ENCODE measurements at regions not wholly inside any gene's neighbourhood (a gene's known extent, or its start where the extent isn't known, plus 50 kb on each side); places are given as distances from the start of the nearest gene placed in this dataset.

- Histone ChIP-seq H3K9ac (ENCODE audit: control insufficient read depth, insufficient read depth, low read length) (peak overlapping the region; percentile 75), H3K4me3 (peak overlapping the region; percentile 41), H4K20me1 (ENCODE audit: control insufficient read depth, insufficient read depth) (no peaks in the 10 kb centered on the region), H3K4me2 (ENCODE audit: control insufficient read depth, insufficient read depth) (peak overlapping the region; percentile 67), H3K4me1 (ENCODE audit: control insufficient read depth, insufficient read depth, low read length) (peaks cover 44% of the 10 kb centered on the region), H3K36me3 (ENCODE audit: control insufficient read depth in 2 of 2, insufficient read depth in 2 of 2, low read length in 1 of 2) (no peaks in the 10 kb centered on the region), H3K27ac (ENCODE audit: control insufficient read depth, insufficient read depth) (peak overlapping the region; percentile 100), H3K27me3 (replicated peaks in 1 of 2; ENCODE audit: control insufficient read depth in 2 of 2, insufficient read depth in 2 of 2, low read length in 1 of 2) (no peaks in the 10 kb centered on the region), H3K9me3 (replicated peaks; ENCODE audit: control insufficient read depth, insufficient read depth, low read length) (peaks cover 13% of the 10 kb centered on the region), H3K79me2 (ENCODE audit: control insufficient read depth, insufficient read depth, low read length) (peaks cover 2% of the 10 kb centered on the region; the same call in 1 of the 2 replicates), H2AFZ (ENCODE audit: control insufficient read depth, low read depth, low read length) (peak overlapping the region; percentile 34; the same call in 1 of the 2 replicates)
- under 1% methylated on average over 10 of the region's 10 CpGs for WGBS (ENCODE audit: insufficient coverage, insufficient replicate concordance, low lambda C conversion rate, missing lambda C conversion rate)
- ChIA-PET CTCF (interaction anchor here (0.7 to 2.4 kb wide), 15 partner anchors 9 to 1063 kb away, joined by 3 to 11 read pairs (median 4); no protein-coding TSS in a partner anchor), SMC1A (ENCODE audit: uncharacterized antibody, unreplicated experiment) (interaction anchor here (0.6 to 10.0 kb wide), 40 partner anchors 9 to 952 kb away, joined by 3 to 117 read pairs (median 6); partner anchors contain the start of gene BTG1), POLR2A (interaction anchor here (0.7 to 5.1 kb wide), 18 partner anchors 10 to 300 kb away, joined by 3 to 34 read pairs (median 6); partner anchors contain the start of gene BTG1), RAD21 (ENCODE audit: unreplicated experiment) (interaction anchor here (0.8 to 5.3 kb wide), 27 partner anchors 9 to 415 kb away, joined by 3 to 67 read pairs (median 9); partner anchors contain the start of gene BTG1)
- intact Hi-C loops (cut with micrococcal nuclease; ENCODE audit: unreplicated experiment), result loop anchor here (1.0 to 5.0 kb wide), 8 partner anchors 13 to 298 kb away; partner anchors contain the start of gene BTG1
- ATAC-seq (peak; percentile 90), DNase-seq (ENCODE audit: low read depth, low spot score) (peak; percentile 97), FAIRE-seq (peak; percentile 87)
- TSS peak; percentile 93 for BruUV-seq (replicated peaks)
- in situ Hi-C loops (cut with MboI), result no loop called here
- TF ChIP-seq, protein P1, sequence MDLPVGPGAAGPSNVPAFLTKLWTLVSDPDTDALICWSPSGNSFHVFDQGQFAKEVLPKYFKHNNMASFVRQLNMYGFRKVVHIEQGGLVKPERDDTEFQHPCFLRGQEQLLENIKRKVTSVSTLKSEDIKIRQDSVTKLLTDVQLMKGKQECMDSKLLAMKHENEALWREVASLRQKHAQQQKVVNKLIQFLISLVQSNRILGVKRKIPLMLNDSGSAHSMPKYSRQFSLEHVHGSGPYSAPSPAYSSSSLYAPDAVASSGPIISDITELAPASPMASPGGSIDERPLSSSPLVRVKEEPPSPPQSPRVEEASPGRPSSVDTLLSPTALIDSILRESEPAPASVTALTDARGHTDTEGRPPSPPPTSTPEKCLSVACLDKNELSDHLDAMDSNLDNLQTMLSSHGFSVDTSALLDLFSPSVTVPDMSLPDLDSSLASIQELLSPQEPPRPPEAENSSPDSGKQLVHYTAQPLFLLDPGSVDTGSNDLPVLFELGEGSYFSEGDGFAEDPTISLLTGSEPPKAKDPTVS (IDR thresholded peaks at IDR 0.05; ENCODE audit: low read depth, low read length), result no peak
- TF ChIP-seq SPI1 (IDR thresholded peaks at IDR 0.05; ENCODE audit: borderline replicate concordance, insufficient read depth, low read depth, low read length) (peak; percentile 41; the same call in 1 of the 2 replicates), EP300 (IDR thresholded peaks at IDR 0.05; ENCODE audit: borderline replicate concordance in 1 of 2, control insufficient read depth in 1 of 2, low read depth in 2 of 2, low read length in 2 of 2) (peak; percentile 89 to 91), ESRRA (IDR thresholded peaks at IDR 0.05; ENCODE audit: low read length) (peak; percentile 45; the same call in 1 of the 2 replicates), CREB1 (IDR thresholded peaks at IDR 0.05; ENCODE audit: low read depth) (peak; percentile 66), JUND (IDR thresholded peaks at IDR 0.05; ENCODE audit: low read depth, low read length) (no peak), STAT1 (conservative IDR thresholded peaks at IDR 0.05) (no peak), RAD51 (IDR thresholded peaks at IDR 0.05) (no peak), RAD21 (IDR thresholded peaks at IDR 0.05; ENCODE audit: insufficient read depth, low read depth, low read length) (peak; percentile 32; the same call in 1 of the 2 replicates), SP1 (IDR thresholded peaks at IDR 0.05; ENCODE audit: low read depth, low read length) (peak; percentile 39), GABPA (IDR thresholded peaks at IDR 0.05; ENCODE audit: low read depth) (0 out of 2 replicates have a peak, but pooled peaks have one; percentile 16)
- TF ChIP-seq, protein P2, sequence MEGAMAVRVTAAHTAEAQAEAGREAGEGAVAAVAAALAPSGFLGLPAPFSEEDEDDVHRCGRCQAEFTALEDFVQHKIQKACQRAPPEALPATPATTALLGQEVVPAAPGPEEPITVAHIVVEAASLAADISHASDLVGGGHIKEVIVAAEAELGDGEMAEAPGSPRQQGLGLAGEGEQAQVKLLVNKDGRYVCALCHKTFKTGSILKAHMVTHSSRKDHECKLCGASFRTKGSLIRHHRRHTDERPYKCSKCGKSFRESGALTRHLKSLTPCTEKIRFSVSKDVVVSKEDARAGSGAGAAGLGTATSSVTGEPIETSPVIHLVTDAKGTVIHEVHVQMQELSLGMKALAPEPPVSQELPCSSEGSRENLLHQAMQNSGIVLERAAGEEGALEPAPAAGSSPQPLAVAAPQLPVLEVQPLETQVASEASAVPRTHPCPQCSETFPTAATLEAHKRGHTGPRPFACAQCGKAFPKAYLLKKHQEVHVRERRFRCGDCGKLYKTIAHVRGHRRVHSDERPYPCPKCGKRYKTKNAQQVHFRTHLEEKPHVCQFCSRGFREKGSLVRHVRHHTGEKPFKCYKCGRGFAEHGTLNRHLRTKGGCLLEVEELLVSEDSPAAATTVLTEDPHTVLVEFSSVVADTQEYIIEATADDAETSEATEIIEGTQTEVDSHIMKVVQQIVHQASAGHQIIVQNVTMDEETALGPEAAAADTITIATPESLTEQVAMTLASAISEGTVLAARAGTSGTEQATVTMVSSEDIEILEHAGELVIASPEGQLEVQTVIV (IDR thresholded peaks at IDR 0.05; ENCODE audit: borderline replicate concordance, partially characterized antibody), result no peak
- TF ChIP-seq, protein P3, sequence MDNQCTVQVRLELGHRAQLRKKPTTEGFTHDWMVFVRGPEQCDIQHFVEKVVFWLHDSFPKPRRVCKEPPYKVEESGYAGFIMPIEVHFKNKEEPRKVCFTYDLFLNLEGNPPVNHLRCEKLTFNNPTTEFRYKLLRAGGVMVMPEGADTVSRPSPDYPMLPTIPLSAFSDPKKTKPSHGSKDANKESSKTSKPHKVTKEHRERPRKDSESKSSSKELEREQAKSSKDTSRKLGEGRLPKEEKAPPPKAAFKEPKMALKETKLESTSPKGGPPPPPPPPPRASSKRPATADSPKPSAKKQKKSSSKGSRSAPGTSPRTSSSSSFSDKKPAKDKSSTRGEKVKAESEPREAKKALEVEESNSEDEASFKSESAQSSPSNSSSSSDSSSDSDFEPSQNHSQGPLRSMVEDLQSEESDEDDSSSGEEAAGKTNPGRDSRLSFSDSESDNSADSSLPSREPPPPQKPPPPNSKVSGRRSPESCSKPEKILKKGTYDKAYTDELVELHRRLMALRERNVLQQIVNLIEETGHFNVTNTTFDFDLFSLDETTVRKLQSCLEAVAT (IDR thresholded peaks at IDR 0.05), result 0 out of 2 replicates have a peak, but pooled peaks have one; percentile 47
- TF ChIP-seq, protein P4, sequence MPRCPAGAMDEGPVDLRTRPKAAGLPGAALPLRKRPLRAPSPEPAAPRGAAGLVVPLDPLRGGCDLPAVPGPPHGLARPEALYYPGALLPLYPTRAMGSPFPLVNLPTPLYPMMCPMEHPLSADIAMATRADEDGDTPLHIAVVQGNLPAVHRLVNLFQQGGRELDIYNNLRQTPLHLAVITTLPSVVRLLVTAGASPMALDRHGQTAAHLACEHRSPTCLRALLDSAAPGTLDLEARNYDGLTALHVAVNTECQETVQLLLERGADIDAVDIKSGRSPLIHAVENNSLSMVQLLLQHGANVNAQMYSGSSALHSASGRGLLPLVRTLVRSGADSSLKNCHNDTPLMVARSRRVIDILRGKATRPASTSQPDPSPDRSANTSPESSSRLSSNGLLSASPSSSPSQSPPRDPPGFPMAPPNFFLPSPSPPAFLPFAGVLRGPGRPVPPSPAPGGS (IDR thresholded peaks at IDR 0.05; ENCODE audit: borderline replicate concordance, insufficient read depth, low read depth, low read length, poor library complexity, severe bottlenecking), result peak; percentile 65
These were observed 257.3 kb upstream of the PLEKHG7 start for GRCh38 chr12:92445253-92446082.

All from GM12878 (cell line).